ENCODE measurements at regions not wholly inside any gene's neighbourhood (a gene's known extent, or its start where the extent isn't known, plus 50 kb on each side); places are given as distances from the start of the nearest gene placed in this dataset.

DNA sequence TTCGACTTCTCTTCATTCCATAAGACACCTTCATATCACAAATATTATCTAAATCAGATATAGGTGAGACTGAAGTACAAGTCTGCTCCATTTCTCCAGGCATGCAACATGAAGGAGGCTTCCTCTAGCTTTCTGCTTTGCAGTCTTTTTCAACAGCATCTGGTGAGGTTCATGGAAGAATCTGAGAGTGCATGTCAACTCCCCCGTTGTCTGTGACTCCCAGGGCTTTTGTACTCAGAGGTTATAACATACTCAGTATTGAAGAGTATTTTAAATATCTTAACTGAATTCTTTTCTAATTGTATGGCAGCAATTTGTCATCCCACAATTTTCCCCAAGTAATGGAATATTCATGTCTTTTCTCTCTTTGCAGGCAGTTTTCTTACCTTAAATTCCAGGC is 448.7 kb downstream of the CDH8 start:
- no peak overlapping the region for H2AFZ ChIP-seq (ENCODE audit: low read length)
- no peak overlapping the region for H3K4me3 ChIP-seq (ENCODE audit: low read length)
- no peak for TF ChIP-seq EZH2phosphoT487 (IDR thresholded peaks at IDR 0.05; ENCODE audit: borderline replicate concordance, low read length)
- TF ChIP-seq, protein P1, sequence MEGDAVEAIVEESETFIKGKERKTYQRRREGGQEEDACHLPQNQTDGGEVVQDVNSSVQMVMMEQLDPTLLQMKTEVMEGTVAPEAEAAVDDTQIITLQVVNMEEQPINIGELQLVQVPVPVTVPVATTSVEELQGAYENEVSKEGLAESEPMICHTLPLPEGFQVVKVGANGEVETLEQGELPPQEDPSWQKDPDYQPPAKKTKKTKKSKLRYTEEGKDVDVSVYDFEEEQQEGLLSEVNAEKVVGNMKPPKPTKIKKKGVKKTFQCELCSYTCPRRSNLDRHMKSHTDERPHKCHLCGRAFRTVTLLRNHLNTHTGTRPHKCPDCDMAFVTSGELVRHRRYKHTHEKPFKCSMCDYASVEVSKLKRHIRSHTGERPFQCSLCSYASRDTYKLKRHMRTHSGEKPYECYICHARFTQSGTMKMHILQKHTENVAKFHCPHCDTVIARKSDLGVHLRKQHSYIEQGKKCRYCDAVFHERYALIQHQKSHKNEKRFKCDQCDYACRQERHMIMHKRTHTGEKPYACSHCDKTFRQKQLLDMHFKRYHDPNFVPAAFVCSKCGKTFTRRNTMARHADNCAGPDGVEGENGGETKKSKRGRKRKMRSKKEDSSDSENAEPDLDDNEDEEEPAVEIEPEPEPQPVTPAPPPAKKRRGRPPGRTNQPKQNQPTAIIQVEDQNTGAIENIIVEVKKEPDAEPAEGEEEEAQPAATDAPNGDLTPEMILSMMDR (conservative IDR thresholded peaks at IDR 0.05; ENCODE audit: low read depth, low read length): no peak
- no peak for TF ChIP-seq EZH2 (IDR thresholded peaks at IDR 0.05; ENCODE audit: low read length, unreplicated experiment)
- H3F3A ChIP-seq (ENCODE audit: low read length, unreplicated experiment): no peaks in the 10 kb centered on the region
- no TSS peak for BruUV-seq (replicated peaks)
- no peaks in the 10 kb centered on the region for H3K4me1 ChIP-seq (ENCODE audit: insufficient read depth, low read length)
- H3K9me3 ChIP-seq (ENCODE audit: low read length): no peaks in the 10 kb centered on the region
- no peaks in the 10 kb centered on the region for H3K27me3 ChIP-seq (ENCODE audit: low read length)
- DNase-seq: no peak
- H3K4me2 ChIP-seq (ENCODE audit: low read length): no peak overlapping the region
- H3K9ac ChIP-seq (ENCODE audit: low read length): no peak overlapping the region
- ChIA-PET CTCF (no interaction called here), POLR2A (ENCODE audit: unreplicated experiment) (no interaction called here)
- H4K20me1 ChIP-seq (ENCODE audit: low read length): no peaks in the 10 kb centered on the region
- ATAC-seq: no peak
- intact Hi-C loops (cut with micrococcal nuclease): no loop called here
- no peaks in the 10 kb centered on the region for H3K79me2 ChIP-seq (ENCODE audit: low read length)
- H3K27ac ChIP-seq (ENCODE audit: low read length): no peak overlapping the region
- H3K9me2 ChIP-seq (replicated peaks; ENCODE audit: low read length): no peaks in the 10 kb centered on the region
- H3K36me3 ChIP-seq (ENCODE audit: low read depth, low read length): no peaks in the 10 kb centered on the region

DNA sequence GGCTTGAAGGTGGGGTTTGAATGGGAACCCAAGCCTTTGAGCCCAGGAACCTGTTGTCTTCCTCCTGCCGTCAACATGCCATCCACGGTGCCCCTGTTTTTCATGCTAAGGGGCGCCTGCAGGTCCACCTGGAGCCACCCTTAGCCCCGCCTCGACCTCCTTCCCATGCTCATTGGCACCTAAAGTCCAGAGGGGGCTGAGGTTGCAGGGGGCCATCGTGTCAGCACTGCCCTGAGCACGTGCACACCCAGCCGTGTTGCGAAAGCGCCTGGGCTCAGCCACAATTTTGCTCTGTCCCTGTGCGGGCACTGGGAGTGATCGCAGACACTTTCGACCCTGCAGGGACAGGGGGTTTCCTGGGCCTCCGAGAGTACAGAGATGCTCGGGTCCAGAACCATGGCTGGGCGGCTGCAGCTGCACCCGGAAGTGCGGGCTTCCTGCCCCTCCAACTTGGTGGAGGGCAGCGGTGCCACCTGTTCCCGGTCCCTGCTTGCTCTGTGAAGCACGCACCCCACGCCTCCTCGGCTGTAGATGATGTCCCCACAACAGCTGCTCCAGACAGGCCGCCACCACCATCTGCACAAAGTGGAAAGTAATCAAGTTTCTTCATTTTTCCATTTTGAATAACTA is 454.7 kb downstream of the CDH8 start:
- H3K9me3 ChIP-seq (ENCODE audit: low read length): no peaks in the 10 kb centered on the region
- H3K4me2 ChIP-seq (ENCODE audit: low read length): no peak overlapping the region
- no peaks in the 10 kb centered on the region for H3F3A ChIP-seq (ENCODE audit: low read length, unreplicated experiment)
- H3K9me2 ChIP-seq (replicated peaks; ENCODE audit: low read length): no peaks in the 10 kb centered on the region
- no peaks in the 10 kb centered on the region for H3K79me2 ChIP-seq (ENCODE audit: low read length)
- POLR2A ChIA-PET (ENCODE audit: unreplicated experiment): no interaction called here
- H3K4me1 ChIP-seq (ENCODE audit: insufficient read depth, low read length): no peaks in the 10 kb centered on the region
- no peak overlapping the region for H3K9ac ChIP-seq (ENCODE audit: low read length)
- DNase-seq (no peak), ATAC-seq (no peak)
- H3K27ac ChIP-seq (ENCODE audit: low read length): no peak overlapping the region
- no peaks in the 10 kb centered on the region for H3K27me3 ChIP-seq (ENCODE audit: low read length)
- H2AFZ ChIP-seq (ENCODE audit: low read length): no peak overlapping the region
- no peaks in the 10 kb centered on the region for H4K20me1 ChIP-seq (ENCODE audit: low read length)
- intact Hi-C loops (cut with micrococcal nuclease): no loop called here
- TF ChIP-seq, protein P1 (conservative IDR thresholded peaks at IDR 0.05; ENCODE audit: low read depth, low read length): no peak
- TF ChIP-seq EZH2 (IDR thresholded peaks at IDR 0.05; ENCODE audit: low read length, unreplicated experiment): no peak
- TF ChIP-seq EZH2phosphoT487 (IDR thresholded peaks at IDR 0.05; ENCODE audit: borderline replicate concordance, low read length): no peak
- BruUV-seq (replicated peaks): no TSS peak
- H3K4me3 ChIP-seq (ENCODE audit: low read length): no peak overlapping the region
- no peaks in the 10 kb centered on the region for H3K36me3 ChIP-seq (ENCODE audit: low read depth, low read length)
- CTCF ChIA-PET: no interaction called here

DNA sequence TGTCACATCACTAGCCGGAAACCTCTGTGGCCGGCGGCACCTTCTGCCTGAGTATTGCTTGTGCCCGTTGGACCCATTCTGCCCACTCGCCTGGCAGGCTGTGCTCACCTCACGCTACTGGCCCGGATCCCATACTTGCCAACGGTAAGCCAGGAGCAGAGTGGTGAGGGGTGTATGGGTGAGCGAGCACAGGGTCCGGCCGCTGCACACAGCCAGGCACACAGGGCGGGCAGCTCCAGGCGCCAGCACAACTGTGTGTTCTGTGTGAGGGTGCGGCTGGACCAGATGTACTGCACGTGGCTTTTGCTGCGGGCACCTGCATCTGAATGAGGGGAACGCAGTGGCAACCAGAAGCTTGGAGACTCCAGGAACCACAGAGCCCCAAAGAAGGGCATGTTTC is 455.7 kb downstream of the CDH8 start:
- no peak overlapping the region for H3K4me2 ChIP-seq (ENCODE audit: low read length)
- H3K9ac ChIP-seq (ENCODE audit: low read length): no peak overlapping the region
- no peak overlapping the region for H3K4me3 ChIP-seq (ENCODE audit: low read length)
- H4K20me1 ChIP-seq (ENCODE audit: low read length): no peaks in the 10 kb centered on the region
- no peaks in the 10 kb centered on the region for H3K79me2 ChIP-seq (ENCODE audit: low read length)
- CTCF ChIA-PET: no interaction called here
- no peaks in the 10 kb centered on the region for H3F3A ChIP-seq (ENCODE audit: low read length, unreplicated experiment)
- H2AFZ ChIP-seq (ENCODE audit: low read length): no peak overlapping the region
- ATAC-seq (no peak), DNase-seq (no peak)
- TF ChIP-seq, protein P1 (conservative IDR thresholded peaks at IDR 0.05; ENCODE audit: low read depth, low read length): no peak
- TF ChIP-seq EZH2phosphoT487 (IDR thresholded peaks at IDR 0.05; ENCODE audit: borderline replicate concordance, low read length) (no peak), EZH2 (IDR thresholded peaks at IDR 0.05; ENCODE audit: low read length, unreplicated experiment) (no peak)
- H3K27me3 ChIP-seq (ENCODE audit: low read length): no peaks in the 10 kb centered on the region
- POLR2A ChIA-PET (ENCODE audit: unreplicated experiment): no interaction called here
- H3K9me3 ChIP-seq (ENCODE audit: low read length): no peaks in the 10 kb centered on the region
- intact Hi-C loops (cut with micrococcal nuclease): no loop called here
- no peaks in the 10 kb centered on the region for H3K36me3 ChIP-seq (ENCODE audit: low read depth, low read length)
- BruUV-seq (replicated peaks): no TSS peak
- no peak overlapping the region for H3K27ac ChIP-seq (ENCODE audit: low read length)
- H3K4me1 ChIP-seq (ENCODE audit: insufficient read depth, low read length): no peaks in the 10 kb centered on the region
- H3K9me2 ChIP-seq (replicated peaks; ENCODE audit: low read length): no peaks in the 10 kb centered on the region

Data from PC-3 (cell line).